Endothelial cell of umbilical vein (primary cell): ENCODE measurements at regions not wholly inside any gene's neighbourhood (a gene's known extent, or its start where the extent isn't known, plus 50 kb on each side); places are given as distances from the start of the nearest gene placed in this dataset.

Experiments used
- BruUV-seq: library from RNA; stranded (reverse); fragments of 400-500 nt; replicated peaks from 2 replicates; lab custom pipeline; 2021; lab: Mats Ljungman, UMichigan
- CTCF ChIA-PET: fragments of 300-600, 350-600 bp; sonication (Branson Sonifier 250); formaldehyde crosslinking; loops from one replicate; lab custom pipeline; 2021; ENCODE audit warnings: antibody characterized with exemption, inconsistent platforms; lab: Charles Lee
- POLR2A ChIA-PET: fragments of 300-600, 350-600 bp; sonication (Branson Sonifier 250); formaldehyde crosslinking; loops from one replicate; lab custom pipeline; 2021; ENCODE audit warnings: antibody characterized with exemption, inconsistent platforms; lab: Charles Lee
- DNase-seq: peaks from one replicate; pipeline ENCODE4 v3.0.0-alpha.2; 2011; ENCODE audit warnings: low read depth, low spot score
- FAIRE-seq: peaks from 2 replicates; lab custom pipeline; 2011; peaks lifted over from hg19 to GRCh38; lab: Jason Lieb, UNC
- H2AFZ ChIP-seq: 2 replicates; pipeline ENCODE4 v1.6.0; 2012; ENCODE audit warnings: low read depth, low read length, control low read depth, inconsistent platforms
- H3K27ac ChIP-seq: 2 replicates; pipeline ENCODE4 v1.5.1; 2011; ENCODE audit warnings: low read depth, mild to moderate bottlenecking, control low read depth, low read length, moderate library complexity; ENCODE audit not compliant: insufficient read depth
- H3K27me3 ChIP-seq, 2 experiments: 2 replicates each; pipeline versions ENCODE4 v1.6.0 to v1.6.1; 2011; ENCODE audit warnings: low read length in 2 of 2, mixed read lengths in 1 of 2; ENCODE audit not compliant: control insufficient read depth in 2 of 2, insufficient read depth in 2 of 2
- H3K36me3 ChIP-seq, 2 experiments: 2 replicates in 1 of 2; 3 replicates in 1 of 2; pipeline ENCODE4 v1.5.1; 2011; ENCODE audit warnings: low read length in 2 of 2, mild to moderate bottlenecking in 1 of 2, moderate library complexity in 1 of 2; ENCODE audit not compliant: control insufficient read depth in 2 of 2, insufficient read depth in 2 of 2; ENCODE audit errors: extremely low read depth in 1 of 2
- H3K4me1 ChIP-seq: 3 replicates; pipeline ENCODE4 v1.5.1; 2011; ENCODE audit warnings: mild to moderate bottlenecking, low read length; ENCODE audit not compliant: control insufficient read depth, insufficient read depth; ENCODE audit errors: extremely low read depth
- H3K4me2 ChIP-seq: 2 replicates; pipeline ENCODE4 v1.6.1; 2011; ENCODE audit warnings: low read length, control low read depth, mixed read lengths; ENCODE audit not compliant: insufficient read depth
- H3K4me3 ChIP-seq, 3 experiments: fragments of 200-600 bp in 1 of 3; sonication (generic), shearing (Covaris generic) in 1 of 3; replicated peaks in 1 of 3; 2 replicates each; pipeline ENCODE4 v1.5.1; 2011 to 2016; ENCODE audit warnings: control low read depth in 3 of 3, low read length in 3 of 3, mild to moderate bottlenecking in 2 of 3, inconsistent platforms in 1 of 3, low read depth in 1 of 3, moderate library complexity in 1 of 3; ENCODE audit not compliant: insufficient read depth in 1 of 3
- H3K79me2 ChIP-seq: 2 replicates; pipeline ENCODE4 v1.6.0; 2012; ENCODE audit warnings: low read length, inconsistent platforms; ENCODE audit not compliant: control insufficient read depth, insufficient read depth
- H3K9ac ChIP-seq: replicated peaks from 2 replicates; pipeline ENCODE3; 2011; ENCODE audit warnings: low read length, control low read depth; ENCODE audit not compliant: insufficient read depth; ENCODE audit errors: extremely low read depth
- H3K9me1 ChIP-seq: replicated peaks from 3 replicates; pipeline ENCODE4 v1.6.0; 2011; ENCODE audit warnings: mild to moderate bottlenecking, low read length; ENCODE audit not compliant: control insufficient read depth, insufficient read depth; ENCODE audit errors: extremely low read depth
- H3K9me3 ChIP-seq: replicated peaks from 2 replicates; pipeline ENCODE4 v1.5.1; 2012; ENCODE audit warnings: low read length, inconsistent platforms; ENCODE audit not compliant: control insufficient read depth, insufficient read depth
- H4K20me1 ChIP-seq: replicated peaks from 2 replicates; pipeline ENCODE3; 2011; ENCODE audit warnings: mild to moderate bottlenecking, low read length; ENCODE audit not compliant: control insufficient read depth, insufficient read depth; ENCODE audit errors: extremely low read depth
- CTCF ChIP-seq, 2 donors: IDR thresholded peaks; 1 replicate in 1 of 2; 2 replicates in 1 of 2; pipeline ENCODE4 v1.5.1; 2011; ENCODE audit warnings: low read length in 2 of 2, mild to moderate bottlenecking in 2 of 2, moderate library complexity in 2 of 2, control low read depth in 1 of 2, inconsistent platforms in 1 of 2, low read depth in 1 of 2; ENCODE audit not compliant: insufficient read depth in 1 of 2; ENCODE audit errors: extremely low read depth in 1 of 2
- EZH2 ChIP-seq: IDR thresholded peaks from 2 replicates; pipeline ENCODE4 v1.6.1; 2012; ENCODE audit warnings: borderline replicate concordance, low read depth, mild to moderate bottlenecking, moderate library complexity, low read length, inconsistent platforms; ENCODE audit not compliant: severe bottlenecking
- FOS ChIP-seq: IDR thresholded peaks from 2 replicates; pipeline ENCODE4 v1.6.1; 2011; ENCODE audit warnings: mild to moderate bottlenecking, low read length, moderate library complexity, borderline replicate concordance; ENCODE audit not compliant: insufficient read depth
- GATA2 ChIP-seq: IDR thresholded peaks from 2 replicates; pipeline ENCODE4 v1.7.0; 2011; ENCODE audit warnings: low read depth, mild to moderate bottlenecking, moderate library complexity, mixed read lengths, low read length; ENCODE audit not compliant: insufficient read length, insufficient read depth
- JUN ChIP-seq: IDR thresholded peaks from 2 replicates; pipeline ENCODE4 v1.6.1; 2011; ENCODE audit warnings: borderline replicate concordance, low read depth; ENCODE audit not compliant: insufficient read length, insufficient read depth
- MAX ChIP-seq: IDR thresholded peaks from 2 replicates; pipeline ENCODE4 v1.6.1; 2011; ENCODE audit not compliant: insufficient read depth, insufficient read length
- MYC ChIP-seq: IDR thresholded peaks from one replicate; pipeline ENCODE4 v1.6.1; 2011; ENCODE audit warnings: mild to moderate bottlenecking, low read depth, low read length
- POLR2A ChIP-seq: IDR thresholded peaks from 2 replicates; pipeline ENCODE4 v1.6.1; 2012; ENCODE audit warnings: low read depth, mild to moderate bottlenecking, control low read depth, low read length
- POLR2AphosphoS5 ChIP-seq: IDR thresholded peaks from 2 replicates; pipeline ENCODE4 v1.6.1; 2012; ENCODE audit warnings: low read depth, mild to moderate bottlenecking, control low read depth, low read length, moderate library complexity; ENCODE audit not compliant: insufficient read depth
- dilution Hi-C: fragments of 300-500 bp; cut with MboI; formaldehyde crosslinking; loops from one replicate; pipeline ENCODE4 v1.15.0; 2019; ENCODE audit warnings: low sequenced_read_pairs; ENCODE audit not compliant: extremely low pct_ligation_motif_present
- intact Hi-C: fragments of 100-400 bp; cut with micrococcal nuclease; formaldehyde crosslinking; loops from one replicate; pipeline ENCODE4 v1.10.0; 2022

- intact Hi-C loops = loop anchor here (5.0 kb wide), 2 partner anchors 182 to 392 kb away; partner anchors contain the start of gene TMEM165
- no peaks in the 10 kb centered on the region for H3K36me3 ChIP-seq
- no peaks in the 10 kb centered on the region for H3K79me2 ChIP-seq
- no peak overlapping the region for H3K27ac ChIP-seq
- ChIA-PET CTCF (interaction anchor here (0.6 to 1.2 kb wide), 9 partner anchors 11 to 316 kb away, joined by 3 to 8 read pairs (median 3); no protein-coding TSS in a partner anchor), POLR2A (no interaction called here)
- H2AFZ ChIP-seq = no peak overlapping the region
- no peaks in the 10 kb centered on the region for H4K20me1 ChIP-seq
- peaks cover 11% of the 10 kb centered on the region for H3K4me1 ChIP-seq
- no peak for FAIRE-seq
- no peaks in the 10 kb centered on the region for H3K9me1 ChIP-seq
- TF ChIP-seq CTCF (IDR thresholded peaks at IDR 0.05; ENCODE audit: extremely low read depth in 1 of 2, insufficient read depth in 1 of 2, low read depth in 1 of 2, low read length in 2 of 2) (no peak), POLR2A (no peak), MAX (no peak), MYC (no peak), EZH2 (no peak), GATA2 (no peak), JUN (no peak), POLR2AphosphoS5 (no peak), FOS (no peak)
- peaks cover 0 to 2% of the 10 kb centered on the region in 2 experiments for H3K27me3 ChIP-seq
- no peak overlapping the region for H3K9ac ChIP-seq
- H3K4me2 ChIP-seq = no peak overlapping the region
- no peak for DNase-seq
- dilution Hi-C loops = no loop called here
- no peaks in the 10 kb centered on the region for H3K9me3 ChIP-seq
- no peak overlapping the region for H3K4me3 ChIP-seq
- no TSS peak for BruUV-seq
Observed at GRCh38 chr4:55004831-55005230, 120.6 kb downstream of the KDR start.
